ENCODE measurements at regions not wholly inside any gene's neighbourhood (a gene's known extent, or its start where the extent isn't known, plus 50 kb on each side); places are given as distances from the start of the nearest gene placed in this dataset.

GRCh38 chr11:131240421-131240820 lies 130.0 kb upstream of the NTM start:
- DNase-seq: no peak

GRCh38 chr11:131242476-131243000 lies 127.9 kb upstream of the NTM start:
- DNase-seq: no peak

- no peak for DNase-seq
These were observed 124.3 kb upstream of the NTM start for GRCh38 chr11:131246156-131246555.

GRCh38 chr11:131246663-131247062 lies 123.8 kb upstream of the NTM start:
- DNase-seq: no peak

GRCh38 chr11:131248588-131248987 lies 121.8 kb upstream of the NTM start:
- DNase-seq: no peak

- no peak for DNase-seq
These were observed 117.2 kb upstream of the NTM start for GRCh38 chr11:131253142-131253655.

- no peak for DNase-seq
These were observed 116.7 kb upstream of the NTM start for GRCh38 chr11:131253656-131254151.

- DNase-seq: no peak
These were observed 116.2 kb upstream of the NTM start for GRCh38 chr11:131254254-131254653.

GRCh38 chr11:131274233-131274632 lies 96.2 kb upstream of the NTM start:
- DNase-seq: no peak

- no peak for DNase-seq
These were observed 94.8 kb upstream of the NTM start for GRCh38 chr11:131275580-131275979.

GRCh38 chr11:131278472-131278871 lies 91.9 kb upstream of the NTM start:
- DNase-seq: no peak

- DNase-seq: no peak
These were observed 90.6 kb upstream of the NTM start for GRCh38 chr11:131279654-131280384.

GRCh38 chr11:131281316-131281715 lies 89.1 kb upstream of the NTM start:
- DNase-seq: no peak

- DNase-seq: no peak
These were observed 86.4 kb upstream of the NTM start for GRCh38 chr11:131284041-131284440.

GRCh38 chr11:131288521-131289091 lies 81.8 kb upstream of the NTM start:
- DNase-seq: no peak

GRCh38 chr11:131290185-131290584 lies 80.2 kb upstream of the NTM start:
- DNase-seq: no peak

GRCh38 chr11:131295986-131296385 lies 74.4 kb upstream of the NTM start:
- no peak for DNase-seq

GRCh38 chr11:131297441-131297840 lies 73.0 kb upstream of the NTM start:
- no peak for DNase-seq

GRCh38 chr11:131299598-131300438 lies 70.6 kb upstream of the NTM start:
- DNase-seq: no peak

- no peak for DNase-seq
These were observed 70.0 kb upstream of the NTM start for GRCh38 chr11:131300439-131300717.

GRCh38 chr11:131301306-131301705 lies 69.1 kb upstream of the NTM start:
- no peak for DNase-seq

- no peak for DNase-seq
These were observed 67.6 kb upstream of the NTM start for GRCh38 chr11:131302836-131303235.

- DNase-seq: no peak
These were observed 66.8 kb upstream of the NTM start for GRCh38 chr11:131303611-131304119.

All from NCI-H524 treated with DMSO at 0.1 percent for 48 hours (cell line).